HL-60 (cell line): ENCODE measurements at regions not wholly inside any gene's neighbourhood (a gene's known extent, or its start where the extent isn't known, plus 50 kb on each side); places are given as distances from the start of the nearest gene placed in this dataset.

ENCODE experiments used
- GABPA ChIP-seq: IDR thresholded peaks from 2 replicates; pipeline ENCODE4 v1.6.1; 2012; ENCODE audit warnings: low read depth
- POLR2AphosphoS5 ChIP-seq: IDR thresholded peaks from 2 replicates; pipeline ENCODE4 v1.6.1; 2012; ENCODE audit warnings: low read depth
- TF ChIP-seq, protein P1 (sequence below): IDR thresholded peaks from one replicate; pipeline ENCODE4 v1.5.1; 2011; ENCODE audit warnings: low read length, control low read depth, inconsistent platforms; ENCODE audit not compliant: insufficient read depth

- TF ChIP-seq, protein P1, sequence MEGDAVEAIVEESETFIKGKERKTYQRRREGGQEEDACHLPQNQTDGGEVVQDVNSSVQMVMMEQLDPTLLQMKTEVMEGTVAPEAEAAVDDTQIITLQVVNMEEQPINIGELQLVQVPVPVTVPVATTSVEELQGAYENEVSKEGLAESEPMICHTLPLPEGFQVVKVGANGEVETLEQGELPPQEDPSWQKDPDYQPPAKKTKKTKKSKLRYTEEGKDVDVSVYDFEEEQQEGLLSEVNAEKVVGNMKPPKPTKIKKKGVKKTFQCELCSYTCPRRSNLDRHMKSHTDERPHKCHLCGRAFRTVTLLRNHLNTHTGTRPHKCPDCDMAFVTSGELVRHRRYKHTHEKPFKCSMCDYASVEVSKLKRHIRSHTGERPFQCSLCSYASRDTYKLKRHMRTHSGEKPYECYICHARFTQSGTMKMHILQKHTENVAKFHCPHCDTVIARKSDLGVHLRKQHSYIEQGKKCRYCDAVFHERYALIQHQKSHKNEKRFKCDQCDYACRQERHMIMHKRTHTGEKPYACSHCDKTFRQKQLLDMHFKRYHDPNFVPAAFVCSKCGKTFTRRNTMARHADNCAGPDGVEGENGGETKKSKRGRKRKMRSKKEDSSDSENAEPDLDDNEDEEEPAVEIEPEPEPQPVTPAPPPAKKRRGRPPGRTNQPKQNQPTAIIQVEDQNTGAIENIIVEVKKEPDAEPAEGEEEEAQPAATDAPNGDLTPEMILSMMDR, result no peak
- TF ChIP-seq GABPA, result no peak
- no peak for TF ChIP-seq POLR2AphosphoS5
Measured at GRCh38 chr6:6969761-6970223, 138.0 kb upstream of the RREB1 start.
